Erythroblast (primary cell): ENCODE measurements at regions not wholly inside any gene's neighbourhood (a gene's known extent, or its start where the extent isn't known, plus 50 kb on each side); places are given as distances from the start of the nearest gene placed in this dataset.

Experiments
- GATA1 ChIP-seq: IDR thresholded peaks from 2 replicates; pipeline ENCODE4 v1.6.1; 2011; ENCODE audit warnings: low read depth, mild to moderate bottlenecking, control low read depth, low read length, moderate library complexity
- POLR2A ChIP-seq: IDR thresholded peaks from 2 replicates; pipeline ENCODE4 v1.6.1; 2011; ENCODE audit warnings: mild to moderate bottlenecking, low read length

DNA sequence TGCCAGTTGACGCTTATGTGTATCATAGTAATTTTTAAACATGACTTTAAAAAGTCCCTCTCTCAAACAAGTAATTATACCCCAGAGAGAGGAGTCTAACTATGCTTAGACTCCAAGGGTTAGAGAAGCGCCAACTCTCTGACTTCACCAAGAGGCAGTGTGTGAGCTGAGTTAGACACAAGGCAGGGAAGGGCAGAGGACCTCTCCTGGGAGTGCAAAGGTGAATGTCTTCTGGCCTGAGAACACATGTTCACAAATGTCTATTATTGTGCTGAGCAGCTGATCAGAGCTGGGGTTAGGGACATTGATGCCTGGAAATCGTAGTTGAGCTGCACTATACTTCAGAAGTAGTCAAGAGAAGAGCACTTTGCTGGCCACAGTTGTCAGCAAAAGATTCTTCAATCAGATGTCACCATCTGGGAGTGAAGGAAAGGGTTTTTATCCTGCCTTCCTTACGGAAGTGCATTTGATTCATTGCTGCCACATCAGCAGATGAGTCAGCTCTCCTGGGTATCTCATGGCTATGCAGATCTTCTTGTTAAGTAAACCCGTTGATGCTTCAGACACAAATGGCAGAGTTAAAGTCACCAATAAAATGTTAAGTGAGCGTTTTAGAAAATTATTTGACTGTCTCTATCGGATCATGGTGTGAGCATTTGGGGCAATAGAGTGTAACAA is 283.2 kb upstream of the ARGLU1 start:
- TF ChIP-seq POLR2A = no peak
- TF ChIP-seq GATA1 = no peak
